GM12874 (cell line): ENCODE measurements at regions not wholly inside any gene's neighbourhood (a gene's known extent, or its start where the extent isn't known, plus 50 kb on each side); places are given as distances from the start of the nearest gene placed in this dataset.

Experiments
- TF ChIP-seq, protein P1 (sequence below): IDR thresholded peaks from 2 replicates; pipeline ENCODE4 v1.5.1; 2011; ENCODE audit warnings: low read depth, mild to moderate bottlenecking, control low read depth, low read length, moderate library complexity; ENCODE audit not compliant: insufficient read depth

DNA sequence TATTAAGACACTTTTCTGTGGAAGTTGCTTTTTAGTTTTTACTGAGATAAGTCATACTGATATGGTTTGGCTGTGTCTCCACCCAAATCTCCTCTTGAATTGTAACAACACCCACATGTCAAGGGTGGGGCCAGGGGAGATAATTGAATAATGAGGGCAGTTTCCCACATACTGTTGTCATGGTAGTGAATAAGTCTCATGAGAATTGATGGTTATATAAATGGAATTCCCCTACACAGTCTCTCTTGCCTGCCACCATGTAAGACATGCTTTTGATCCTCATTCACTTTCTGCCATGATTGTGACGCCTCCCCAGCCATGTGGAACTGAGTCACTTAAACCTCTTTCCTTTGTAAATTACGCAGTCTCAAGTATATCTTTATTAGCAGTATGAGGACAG is 1340.4 kb downstream of the SLITRK5 start:
- TF ChIP-seq, protein P1, sequence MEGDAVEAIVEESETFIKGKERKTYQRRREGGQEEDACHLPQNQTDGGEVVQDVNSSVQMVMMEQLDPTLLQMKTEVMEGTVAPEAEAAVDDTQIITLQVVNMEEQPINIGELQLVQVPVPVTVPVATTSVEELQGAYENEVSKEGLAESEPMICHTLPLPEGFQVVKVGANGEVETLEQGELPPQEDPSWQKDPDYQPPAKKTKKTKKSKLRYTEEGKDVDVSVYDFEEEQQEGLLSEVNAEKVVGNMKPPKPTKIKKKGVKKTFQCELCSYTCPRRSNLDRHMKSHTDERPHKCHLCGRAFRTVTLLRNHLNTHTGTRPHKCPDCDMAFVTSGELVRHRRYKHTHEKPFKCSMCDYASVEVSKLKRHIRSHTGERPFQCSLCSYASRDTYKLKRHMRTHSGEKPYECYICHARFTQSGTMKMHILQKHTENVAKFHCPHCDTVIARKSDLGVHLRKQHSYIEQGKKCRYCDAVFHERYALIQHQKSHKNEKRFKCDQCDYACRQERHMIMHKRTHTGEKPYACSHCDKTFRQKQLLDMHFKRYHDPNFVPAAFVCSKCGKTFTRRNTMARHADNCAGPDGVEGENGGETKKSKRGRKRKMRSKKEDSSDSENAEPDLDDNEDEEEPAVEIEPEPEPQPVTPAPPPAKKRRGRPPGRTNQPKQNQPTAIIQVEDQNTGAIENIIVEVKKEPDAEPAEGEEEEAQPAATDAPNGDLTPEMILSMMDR, result no peak

DNA sequence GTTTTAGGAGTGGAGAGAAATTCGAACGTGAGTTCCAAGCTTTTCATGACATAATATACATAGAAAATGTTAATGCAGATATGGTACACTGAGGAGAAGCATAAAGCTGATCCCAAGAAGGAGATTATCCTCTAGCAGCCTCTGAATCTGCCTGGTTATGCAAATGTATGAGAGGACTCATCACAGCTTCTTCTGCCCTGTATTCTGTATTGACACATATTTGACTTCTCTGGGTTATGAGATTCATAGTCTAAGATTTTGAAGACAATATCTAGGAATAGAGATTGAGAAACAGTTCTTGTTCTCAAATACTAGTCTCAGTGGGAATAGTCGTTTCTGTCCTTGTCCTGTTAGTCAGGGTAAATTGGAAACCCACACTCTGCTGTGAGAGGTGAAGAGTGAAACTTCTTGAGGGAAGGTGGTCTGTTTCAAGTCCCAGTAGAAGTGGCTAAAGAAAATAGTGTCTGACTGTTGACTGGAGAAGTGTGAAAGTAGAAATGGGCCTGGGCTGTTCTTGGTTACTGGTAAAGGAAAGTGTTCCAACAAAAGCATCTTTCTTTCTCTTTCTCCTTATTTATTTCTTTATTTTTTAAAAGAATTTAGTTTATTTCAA is 1356.6 kb downstream of the SLITRK5 start:
- TF ChIP-seq, protein P1, result no peak

DNA sequence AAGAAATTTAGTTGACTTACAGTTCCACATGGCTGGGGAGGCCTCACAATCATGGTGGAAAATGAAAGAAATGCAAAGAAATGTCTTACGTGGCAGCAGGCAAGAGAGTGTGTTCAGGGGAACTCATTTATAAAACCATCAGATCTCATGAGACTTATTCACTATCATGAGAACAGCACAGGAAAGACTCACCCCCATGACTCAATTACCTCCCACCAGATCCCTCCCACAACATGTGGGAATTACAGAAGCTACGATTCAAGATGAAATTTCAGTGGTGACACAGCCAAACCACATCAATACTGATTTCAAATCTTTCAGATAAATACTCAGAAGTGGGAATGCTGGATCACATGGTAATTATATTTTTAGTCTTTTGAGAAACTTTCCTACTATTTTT is 1357.9 kb downstream of the SLITRK5 start:
- TF ChIP-seq, protein P1, result no peak

DNA sequence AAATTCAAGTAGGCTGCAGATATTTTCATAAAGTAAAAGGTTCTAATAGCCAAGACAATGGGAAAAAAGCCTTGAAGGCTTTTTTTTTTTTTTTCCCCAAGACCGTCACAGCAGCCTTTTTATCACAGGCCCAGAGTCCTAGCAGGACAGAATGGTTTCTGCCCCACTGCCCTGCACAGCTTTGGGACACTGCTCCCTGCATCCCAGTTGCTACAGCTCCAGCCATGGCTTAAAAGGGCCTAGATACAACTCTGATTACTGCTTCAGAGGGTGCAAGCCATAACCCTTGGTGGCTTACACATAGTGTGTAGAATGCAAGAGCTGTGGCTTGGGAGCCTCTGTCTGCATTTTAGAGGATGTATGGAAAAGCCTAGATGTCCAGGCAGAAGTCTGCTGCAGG is 1362.8 kb downstream of the SLITRK5 start:
- TF ChIP-seq, protein P1, result no peak

DNA sequence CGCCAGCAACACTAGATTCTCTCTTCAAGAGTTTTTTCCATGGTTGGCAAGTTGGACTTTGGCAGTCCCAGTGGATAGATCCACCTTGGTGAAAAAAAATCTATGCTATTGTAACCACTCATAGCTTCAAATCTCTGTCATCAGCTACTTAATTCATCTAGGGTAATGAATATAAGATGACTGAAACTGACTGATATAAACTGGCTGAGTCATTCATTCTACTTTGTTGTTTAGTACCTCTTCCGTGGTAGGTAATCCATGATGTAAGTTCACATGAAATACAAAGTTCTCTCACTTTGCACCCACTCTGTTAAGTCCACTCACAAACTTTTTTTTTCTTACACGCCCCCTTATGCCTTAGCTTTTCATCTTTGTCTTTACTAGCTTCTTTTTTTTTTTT is 1381.5 kb downstream of the SLITRK5 start:
- TF ChIP-seq, protein P1, result no peak

DNA sequence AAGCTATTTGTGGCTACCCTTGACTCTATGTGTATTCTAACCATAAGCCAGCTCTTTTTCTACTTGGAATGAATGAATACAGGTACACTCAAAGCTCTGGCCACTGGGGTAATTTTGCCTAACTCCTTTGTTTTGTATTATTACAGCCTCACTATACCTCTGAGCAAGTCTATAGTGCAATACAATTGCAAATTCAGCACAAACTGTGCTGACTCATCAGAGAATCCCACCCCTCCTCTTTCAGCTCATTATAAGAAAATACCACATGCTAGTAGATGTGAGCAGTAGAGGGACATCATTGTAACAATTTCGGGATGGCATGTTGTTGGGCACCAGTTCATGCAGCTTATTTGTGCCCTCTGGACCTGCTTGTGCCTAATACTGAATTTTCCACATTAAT is 1382.2 kb downstream of the SLITRK5 start:
- TF ChIP-seq, protein P1, result no peak

DNA sequence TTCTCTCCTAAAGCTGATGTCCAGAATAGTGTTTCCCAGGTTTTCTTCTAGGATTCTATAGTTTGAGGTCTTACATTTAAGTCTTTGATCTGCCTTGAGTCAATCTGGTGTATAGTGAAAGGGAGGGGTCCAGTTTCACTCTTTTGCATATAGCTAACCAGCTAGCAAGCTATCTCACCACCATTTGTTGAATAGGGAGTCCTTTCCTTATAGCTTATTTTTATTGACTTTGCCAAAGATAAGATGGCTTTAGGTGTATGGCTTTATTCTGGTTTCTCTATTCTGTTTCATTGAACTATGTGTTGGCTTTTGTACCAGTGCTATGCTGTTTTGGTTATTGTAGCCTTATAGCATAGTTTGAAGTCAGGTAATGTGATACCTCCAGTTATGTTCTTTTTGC is 1386.1 kb downstream of the SLITRK5 start:
- TF ChIP-seq, protein P1, result no peak
